KBM-7 (cell line): ENCODE measurements at regions not wholly inside any gene's neighbourhood (a gene's known extent, or its start where the extent isn't known, plus 50 kb on each side); places are given as distances from the start of the nearest gene placed in this dataset.
"Not testable (repeated sequence)": the region's sequence is repeated elsewhere in the genome, so short reads cannot be mapped to it uniquely, and the experiment has no call there.

Experiments
- DNase-seq: peaks from one replicate; pipeline ENCODE4 v3.0.0-alpha.2; 2015
- in situ Hi-C: fragments of 300-500 bp; cut with MboI; formaldehyde crosslinking; loops from 2 replicates; pipeline ENCODE4 v1.14.3; 2020; ENCODE audit warnings: low sequenced_read_pairs, low pct_unique_long_range_greater_than_20kb, mixed read lengths

- no peak for DNase-seq
- in situ Hi-C loops = no loop called here
These were observed 560.3 kb upstream of the NR2F2 start for GRCh38 chr15:95770196-95770595.

- no peak for DNase-seq
- in situ Hi-C loops = no loop called here
These were observed 557.5 kb upstream of the NR2F2 start for GRCh38 chr15:95772982-95773381.

- in situ Hi-C loops = no loop called here
- DNase-seq = no peak
These were observed 546.0 kb upstream of the NR2F2 start for GRCh38 chr15:95784508-95784907.

- in situ Hi-C loops, DNase-seq: not testable (repeated sequence)
These were observed 545.2 kb upstream of the NR2F2 start for GRCh38 chr15:95785276-95785675.

- in situ Hi-C loops = no loop called here
- DNase-seq = no peak
These were observed 537.3 kb upstream of the NR2F2 start for GRCh38 chr15:95793231-95793630.

- no peak for DNase-seq
- in situ Hi-C loops = no loop called here
These were observed 535.1 kb upstream of the NR2F2 start for GRCh38 chr15:95795386-95795785.

- no peak for DNase-seq
- in situ Hi-C loops = no loop called here
These were observed 531.0 kb upstream of the NR2F2 start for GRCh38 chr15:95799286-95800200.

GRCh38 chr15:95804484-95804883 lies 526.0 kb upstream of the NR2F2 start:
- in situ Hi-C loops = no loop called here
- no peak for DNase-seq

- in situ Hi-C loops = no loop called here
- DNase-seq = no peak
These were observed 518.0 kb upstream of the NR2F2 start for GRCh38 chr15:95812491-95812890.

- no peak for DNase-seq
- in situ Hi-C loops = no loop called here
These were observed 515.6 kb upstream of the NR2F2 start for GRCh38 chr15:95814908-95815307.

GRCh38 chr15:95816591-95816990 lies 513.9 kb upstream of the NR2F2 start:
- in situ Hi-C loops = no loop called here
- DNase-seq = no peak

- in situ Hi-C loops = no loop called here
- DNase-seq = no peak
These were observed 507.5 kb upstream of the NR2F2 start for GRCh38 chr15:95822961-95823360.

- in situ Hi-C loops = no loop called here
- DNase-seq = no peak
These were observed 505.3 kb upstream of the NR2F2 start for GRCh38 chr15:95825208-95825607.

GRCh38 chr15:95825671-95826411 lies 504.7 kb upstream of the NR2F2 start:
- DNase-seq = no peak
- in situ Hi-C loops = no loop called here

- in situ Hi-C loops = no loop called here
- DNase-seq = no peak
These were observed 503.9 kb upstream of the NR2F2 start for GRCh38 chr15:95826412-95827195.

- in situ Hi-C loops = no loop called here
- DNase-seq = no peak
These were observed 501.4 kb upstream of the NR2F2 start for GRCh38 chr15:95829062-95829461.

GRCh38 chr15:95830281-95830680 lies 500.2 kb upstream of the NR2F2 start:
- in situ Hi-C loops = no loop called here
- DNase-seq = no peak

GRCh38 chr15:95832668-95833067 lies 497.8 kb upstream of the NR2F2 start:
- DNase-seq = no peak
- in situ Hi-C loops = no loop called here

- in situ Hi-C loops = no loop called here
- DNase-seq = no peak
These were observed 496.3 kb upstream of the NR2F2 start for GRCh38 chr15:95834028-95834804.
